ENCODE measurements at regions not wholly inside any gene's neighbourhood (a gene's known extent, or its start where the extent isn't known, plus 50 kb on each side); places are given as distances from the start of the nearest gene placed in this dataset.

DNA sequence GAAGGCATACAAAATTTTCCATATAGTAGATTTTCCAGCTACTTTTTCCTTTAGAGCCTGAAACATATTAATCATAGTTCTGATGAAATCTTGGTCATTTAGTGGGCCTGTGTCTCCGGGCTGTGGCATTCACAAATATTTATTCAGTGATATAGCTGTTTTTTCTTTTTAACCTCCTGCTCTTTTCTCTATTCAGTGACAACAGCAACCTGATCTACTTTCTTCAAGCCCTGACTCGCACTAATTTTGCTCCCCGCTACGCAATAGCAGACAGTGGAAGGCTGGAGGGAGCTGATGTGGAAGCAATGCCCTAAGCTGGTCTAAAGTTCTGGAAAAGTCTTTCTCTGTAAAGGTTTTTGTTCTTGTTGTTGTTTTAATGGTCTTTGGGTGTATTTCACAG, 289.7 kb downstream of the SLITRK6 start:
- TF ChIP-seq POLR2A (IDR thresholded peaks at IDR 0.05; ENCODE audit: low read length) (no peak), GATA1 (IDR thresholded peaks at IDR 0.05; ENCODE audit: low read depth, low read length) (no peak)

Measured in erythroblast (primary cell).